ENCODE measurements at regions not wholly inside any gene's neighbourhood (a gene's known extent, or its start where the extent isn't known, plus 50 kb on each side); places are given as distances from the start of the nearest gene placed in this dataset.

DNA sequence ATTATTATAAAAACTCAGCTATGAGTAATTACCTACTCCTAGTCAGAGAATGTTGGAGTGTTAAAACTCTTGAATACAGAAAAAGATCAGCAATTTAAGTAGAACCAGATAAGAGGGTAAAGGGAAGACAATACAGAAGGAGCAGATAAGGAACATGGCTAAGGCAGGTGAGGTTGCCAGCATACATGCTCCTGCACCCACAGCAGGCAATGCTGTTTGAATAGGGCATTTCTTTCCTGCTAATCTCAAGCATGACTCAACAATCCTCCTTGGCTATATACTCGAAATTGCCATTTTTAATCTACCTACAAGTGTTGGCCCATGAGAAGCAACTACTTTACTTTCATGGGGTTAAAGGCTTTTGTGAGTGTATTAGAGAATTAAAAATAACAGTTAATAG, 494.5 kb downstream of the DIPK2A start:
- TF ChIP-seq, protein P1, sequence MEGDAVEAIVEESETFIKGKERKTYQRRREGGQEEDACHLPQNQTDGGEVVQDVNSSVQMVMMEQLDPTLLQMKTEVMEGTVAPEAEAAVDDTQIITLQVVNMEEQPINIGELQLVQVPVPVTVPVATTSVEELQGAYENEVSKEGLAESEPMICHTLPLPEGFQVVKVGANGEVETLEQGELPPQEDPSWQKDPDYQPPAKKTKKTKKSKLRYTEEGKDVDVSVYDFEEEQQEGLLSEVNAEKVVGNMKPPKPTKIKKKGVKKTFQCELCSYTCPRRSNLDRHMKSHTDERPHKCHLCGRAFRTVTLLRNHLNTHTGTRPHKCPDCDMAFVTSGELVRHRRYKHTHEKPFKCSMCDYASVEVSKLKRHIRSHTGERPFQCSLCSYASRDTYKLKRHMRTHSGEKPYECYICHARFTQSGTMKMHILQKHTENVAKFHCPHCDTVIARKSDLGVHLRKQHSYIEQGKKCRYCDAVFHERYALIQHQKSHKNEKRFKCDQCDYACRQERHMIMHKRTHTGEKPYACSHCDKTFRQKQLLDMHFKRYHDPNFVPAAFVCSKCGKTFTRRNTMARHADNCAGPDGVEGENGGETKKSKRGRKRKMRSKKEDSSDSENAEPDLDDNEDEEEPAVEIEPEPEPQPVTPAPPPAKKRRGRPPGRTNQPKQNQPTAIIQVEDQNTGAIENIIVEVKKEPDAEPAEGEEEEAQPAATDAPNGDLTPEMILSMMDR (IDR thresholded peaks at IDR 0.05) = no peak
- TF ChIP-seq POLR2A (IDR thresholded peaks at IDR 0.05) = no peak

Measured in tibial nerve (tissue), 3 donors.